ENCODE measurements at regions not wholly inside any gene's neighbourhood (a gene's known extent, or its start where the extent isn't known, plus 50 kb on each side); places are given as distances from the start of the nearest gene placed in this dataset.

- DNase-seq: no peak
These were observed 399.2 kb downstream of the NLGN4X start for GRCh38 chrX:5829469-5829868.

GRCh38 chrX:5829060-5829459, 399.6 kb downstream of the NLGN4X start:
- DNase-seq: no peak

- DNase-seq: no peak
These were observed 404.8 kb downstream of the NLGN4X start for GRCh38 chrX:5823903-5824302.

- no peak for DNase-seq
These were observed 418.0 kb downstream of the NLGN4X start for GRCh38 chrX:5810636-5811035.

- DNase-seq: no peak
These were observed 421.5 kb downstream of the NLGN4X start for GRCh38 chrX:5807181-5807580.

- DNase-seq: no peak
These were observed 426.3 kb downstream of the NLGN4X start for GRCh38 chrX:5802391-5802790.

- no peak for DNase-seq
These were observed 436.9 kb downstream of the NLGN4X start for GRCh38 chrX:5791721-5792120.

- no peak for DNase-seq
These were observed 439.8 kb downstream of the NLGN4X start for GRCh38 chrX:5788910-5789309.

GRCh38 chrX:5780821-5781220, 447.8 kb downstream of the NLGN4X start:
- no peak for DNase-seq

- no peak for DNase-seq
These were observed 452.7 kb downstream of the NLGN4X start for GRCh38 chrX:5775846-5776430.

GRCh38 chrX:5774446-5774845, 454.2 kb downstream of the NLGN4X start:
- DNase-seq: no peak

GRCh38 chrX:5771441-5771840, 457.2 kb downstream of the NLGN4X start:
- DNase-seq: no peak

GRCh38 chrX:5756616-5757015, 472.1 kb downstream of the NLGN4X start:
- no peak for DNase-seq

GRCh38 chrX:5753291-5753690, 475.4 kb downstream of the NLGN4X start:
- no peak for DNase-seq

- no peak for DNase-seq
These were observed 475.8 kb downstream of the NLGN4X start for GRCh38 chrX:5752831-5753230.

- no peak for DNase-seq
These were observed 480.0 kb downstream of the NLGN4X start for GRCh38 chrX:5748586-5749150.

GRCh38 chrX:5746231-5746630, 482.4 kb downstream of the NLGN4X start:
- DNase-seq: no peak

- DNase-seq: no peak
These were observed 495.2 kb downstream of the NLGN4X start for GRCh38 chrX:5733501-5733900.

GRCh38 chrX:5730556-5730955, 498.1 kb downstream of the NLGN4X start:
- DNase-seq: no peak

GRCh38 chrX:5726224-5726623, 502.4 kb downstream of the NLGN4X start:
- DNase-seq: no peak

GRCh38 chrX:5724123-5724522, 504.5 kb downstream of the NLGN4X start:
- DNase-seq: no peak

GRCh38 chrX:5718651-5719050, 510.0 kb downstream of the NLGN4X start:
- no peak for DNase-seq

- DNase-seq: no peak
These were observed 512.0 kb downstream of the NLGN4X start for GRCh38 chrX:5716666-5717065.

GRCh38 chrX:5708251-5708650, 520.4 kb downstream of the NLGN4X start:
- DNase-seq: no peak

- DNase-seq: no peak
These were observed 525.8 kb downstream of the NLGN4X start for GRCh38 chrX:5702890-5703289.

All from T-helper 9 cell (primary cell).